Esophagus (tissue), 2 donors: ENCODE measurements at regions not wholly inside any gene's neighbourhood (a gene's known extent, or its start where the extent isn't known, plus 50 kb on each side); places are given as distances from the start of the nearest gene placed in this dataset.

Experiments used
- H3K27ac ChIP-seq, 2 donors: one replicate each; pipeline ENCODE4 v1.5.1; 2013; ENCODE audit warnings: low read depth in 2 of 2, mild to moderate bottlenecking in 2 of 2, inconsistent platforms in 1 of 2, low read length in 1 of 2, moderate library complexity in 1 of 2
- H3K27me3 ChIP-seq, 2 donors: one replicate each; pipeline ENCODE4 v1.6.1; 2013; ENCODE audit warnings: low read length in 2 of 2, control low read depth in 1 of 2, mild to moderate bottlenecking in 1 of 2; ENCODE audit not compliant: insufficient read depth in 2 of 2, control insufficient read depth in 1 of 2
- H3K36me3 ChIP-seq, 2 donors: one replicate each; pipeline ENCODE4 v1.6.1; 2013; ENCODE audit warnings: low read length in 1 of 2; ENCODE audit not compliant: control insufficient read depth in 2 of 2, insufficient read depth in 2 of 2
- H3K4me1 ChIP-seq, 2 donors: one replicate each; pipeline ENCODE4 v1.6.1; 2013; ENCODE audit warnings: low read length in 1 of 2; ENCODE audit not compliant: control insufficient read depth in 2 of 2, insufficient read depth in 2 of 2
- H3K4me3 ChIP-seq, 2 donors: one replicate each; pipeline ENCODE4 v1.5.1; 2013; ENCODE audit warnings: low read length in 2 of 2, mild to moderate bottlenecking in 2 of 2, low read depth in 1 of 2, moderate library complexity in 1 of 2
- H3K9me3 ChIP-seq, 2 donors: one replicate each; pipeline ENCODE4 v1.6.1; 2013; ENCODE audit warnings: mild to moderate bottlenecking in 2 of 2, low read depth in 1 of 2, low read length in 1 of 2, moderate library complexity in 1 of 2; ENCODE audit not compliant: control insufficient read depth in 2 of 2, insufficient read depth in 1 of 2
- WGBS, 2 donors: extraction: QIAGEN DNeasy Blood & Tissue Kit; methylation state at CpG; one replicate each; pipeline ENCODE4 v1.1.7; 2013; 5-methylcytosine and 5-hydroxymethylcytosine counted together
- donor health status: healthy with polysubstance abuse.
- donor health status: Bipolar disorder and iron deficiency.

- Histone ChIP-seq H3K4me3 (no peak overlapping the region), H3K27ac (no peak overlapping the region), H3K9me3 (peaks cover 0 to 2% of the 10 kb centered on the region in 2 donors), H3K4me1 (no peaks in the 10 kb centered on the region), H3K36me3 (no peaks in the 10 kb centered on the region), H3K27me3 (no peaks in the 10 kb centered on the region)
- 63 to 64% methylated on average over 3 of the region's 3 CpGs for WGBS, 2 donors
These were observed 620.3 kb downstream of the SLC4A3 start for GRCh38 chr2:220247588-220248350.

GRCh38 chr2:220259662-220260061, 632.2 kb downstream of the SLC4A3 start:
- WGBS, 2 donors, result 76% methylated on average over 2 of the region's 2 CpGs
- H3K27me3 ChIP-seq, result no peaks in the 10 kb centered on the region
- H3K27ac ChIP-seq, result no peak overlapping the region
- H3K4me3 ChIP-seq, result no peak overlapping the region
- H3K4me1 ChIP-seq, result no peaks in the 10 kb centered on the region
- no peaks in the 10 kb centered on the region for H3K36me3 ChIP-seq
- H3K9me3 ChIP-seq, result no peaks in the 10 kb centered on the region

- peak overlapping the region; percentile 65 to 66 for H3K27ac ChIP-seq
- H3K36me3 ChIP-seq, result no peaks in the 10 kb centered on the region
- H3K27me3 ChIP-seq, result no peaks in the 10 kb centered on the region
- H3K4me1 ChIP-seq, result no peaks in the 10 kb centered on the region
- no peak overlapping the region for H3K4me3 ChIP-seq
- 49 to 66% methylated on average over 6 of the region's 6 CpGs for WGBS, 2 donors
- H3K9me3 ChIP-seq, result no peaks in the 10 kb centered on the region
These were observed 635.9 kb downstream of the SLC4A3 start for GRCh38 chr2:220263300-220263699.

GRCh38 chr2:220269367-220269766, 641.9 kb downstream of the SLC4A3 start:
- 77 to 82% methylated on average over 4 of the region's 4 CpGs for WGBS, 2 donors
- H3K27me3 ChIP-seq, result no peaks in the 10 kb centered on the region
- H3K27ac ChIP-seq, result no peak overlapping the region
- no peaks in the 10 kb centered on the region for H3K9me3 ChIP-seq
- H3K36me3 ChIP-seq, result no peaks in the 10 kb centered on the region
- H3K4me1 ChIP-seq, result no peaks in the 10 kb centered on the region
- H3K4me3 ChIP-seq, result no peak overlapping the region

DNA sequence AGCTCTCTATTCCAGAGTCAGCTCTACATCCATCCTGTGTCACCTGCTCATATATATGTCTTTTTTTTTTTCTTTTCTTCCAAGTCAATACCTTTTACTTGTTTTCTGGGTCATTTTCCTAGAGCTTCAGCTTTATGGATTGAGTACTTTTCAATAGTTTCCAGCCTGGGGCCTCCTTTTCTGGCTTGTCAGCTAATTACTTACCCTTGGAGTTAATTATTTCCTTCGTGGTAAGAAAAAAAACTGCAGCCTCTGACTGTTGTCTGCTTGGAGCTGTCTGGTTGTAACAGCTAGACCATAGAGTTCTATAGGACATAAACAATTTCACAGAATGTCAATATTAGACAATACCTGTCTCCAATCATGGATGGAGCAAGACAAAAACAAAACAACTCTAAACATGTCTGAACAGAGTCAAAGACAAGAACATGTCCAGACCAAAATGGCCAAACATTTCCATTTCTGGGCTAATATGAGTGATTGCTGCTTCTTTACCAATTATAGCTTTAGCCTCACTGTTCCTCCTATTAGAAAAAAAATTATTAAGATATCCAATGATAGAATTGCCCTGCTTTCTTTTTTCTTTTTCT, 643.1 kb downstream of the SLC4A3 start:
- Histone ChIP-seq H3K4me3 (no peak overlapping the region), H3K4me1 (no peaks in the 10 kb centered on the region), H3K9me3 (no peaks in the 10 kb centered on the region), H3K27me3 (no peaks in the 10 kb centered on the region), H3K27ac (no peak overlapping the region), H3K36me3 (no peaks in the 10 kb centered on the region)
- 19 to 22% methylated on average over 1 of the region's 1 CpG for WGBS, 2 donors

DNA sequence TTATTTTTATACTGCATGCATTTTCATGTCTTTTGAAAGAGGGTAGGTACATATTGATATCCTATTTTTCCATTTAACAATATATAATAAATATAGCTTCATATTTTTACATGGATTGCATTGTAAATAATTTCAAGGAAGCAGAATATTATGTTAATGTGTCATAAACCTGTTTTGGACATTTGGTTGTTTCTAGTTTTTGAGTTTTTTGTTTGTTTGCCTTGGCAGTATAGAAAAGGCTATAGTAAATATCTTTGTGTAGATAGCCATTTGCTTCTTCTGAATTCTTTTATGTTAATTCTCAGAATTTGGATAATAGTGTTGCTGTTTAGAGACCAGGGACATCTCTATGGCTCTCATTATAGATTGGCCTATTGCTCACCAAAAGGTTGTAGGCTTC, 645.2 kb downstream of the SLC4A3 start:
- no peaks in the 10 kb centered on the region for H3K36me3 ChIP-seq
- no peaks in the 10 kb centered on the region for H3K9me3 ChIP-seq
- H3K4me1 ChIP-seq, result peaks cover 0 to 3% of the 10 kb centered on the region in 2 donors
- no peak overlapping the region for H3K4me3 ChIP-seq
- H3K27me3 ChIP-seq, result no peaks in the 10 kb centered on the region
- no peak overlapping the region for H3K27ac ChIP-seq

- H3K4me1 ChIP-seq, result peaks cover 0 to 3% of the 10 kb centered on the region in 2 donors
- no peaks in the 10 kb centered on the region for H3K36me3 ChIP-seq
- 62 to 67% methylated on average over 2 of the region's 2 CpGs for WGBS, 2 donors
- no peaks in the 10 kb centered on the region for H3K9me3 ChIP-seq
- no peak overlapping the region for H3K4me3 ChIP-seq
- H3K27ac ChIP-seq, result no peak overlapping the region
- no peaks in the 10 kb centered on the region for H3K27me3 ChIP-seq
These were observed 645.7 kb downstream of the SLC4A3 start for GRCh38 chr2:220273082-220273481.

DNA sequence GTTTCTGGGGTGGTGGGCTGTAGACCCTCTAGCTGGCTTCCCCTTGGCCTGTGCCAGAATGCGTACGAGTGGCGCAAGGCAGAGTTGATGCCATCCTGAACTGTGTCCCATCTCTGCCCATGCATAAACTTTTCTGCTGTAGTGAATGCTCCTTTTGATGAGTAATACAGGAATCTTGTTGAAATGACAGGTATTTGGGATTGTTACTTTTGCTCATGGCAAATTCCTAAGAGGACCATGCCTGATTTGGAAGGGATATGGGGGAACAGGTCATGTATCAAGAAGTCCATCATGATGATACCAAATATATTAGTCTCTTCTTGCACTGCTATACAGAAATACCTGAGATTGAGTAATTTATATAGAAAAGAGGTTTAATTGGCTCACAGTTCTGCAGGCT, 648.0 kb downstream of the SLC4A3 start:
- 63 to 93% methylated on average over 3 of the region's 3 CpGs for WGBS, 2 donors
- Histone ChIP-seq H3K4me1 (peaks cover 0 to 3% of the 10 kb centered on the region in 2 donors), H3K27me3 (no peaks in the 10 kb centered on the region), H3K36me3 (no peaks in the 10 kb centered on the region), H3K4me3 (no peak overlapping the region), H3K9me3 (no peaks in the 10 kb centered on the region), H3K27ac (no peak overlapping the region)

DNA sequence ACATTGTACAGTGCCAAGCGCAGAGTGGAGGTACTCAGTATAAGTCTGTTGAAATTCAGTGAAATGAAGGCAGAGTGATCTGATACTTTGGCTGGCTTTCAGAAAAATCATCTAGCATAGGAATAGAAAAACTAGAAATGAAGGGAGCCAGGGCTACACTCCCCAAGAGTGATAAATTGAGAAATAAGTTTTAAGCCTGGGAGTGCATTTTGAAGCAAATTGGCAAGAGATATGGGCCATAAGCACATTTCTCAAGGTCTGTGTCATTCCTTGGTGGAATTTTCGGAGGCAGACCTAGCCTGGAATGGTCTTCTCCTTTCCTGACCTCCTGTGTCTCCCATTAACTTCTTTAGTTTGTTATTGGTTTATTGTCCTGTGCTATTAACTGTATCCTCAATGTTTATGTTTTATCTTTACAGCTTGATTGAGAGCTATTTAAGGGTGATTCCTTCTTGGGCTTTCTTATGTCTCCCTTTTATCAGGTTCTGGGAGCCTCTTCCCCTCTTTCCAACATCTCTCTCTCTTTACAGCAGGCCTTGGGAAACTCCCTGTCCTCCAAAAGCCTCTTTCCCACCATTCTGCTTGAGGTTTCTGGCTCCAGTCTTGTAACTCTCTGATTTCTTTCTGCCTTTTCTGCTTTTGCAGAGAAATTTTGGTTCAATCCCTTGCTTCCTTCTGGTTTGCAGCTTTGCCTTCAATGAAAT, 649.5 kb downstream of the SLC4A3 start:
- Histone ChIP-seq H3K4me3 (no peak overlapping the region), H3K4me1 (peaks cover 0 to 3% of the 10 kb centered on the region in 2 donors), H3K27me3 (no peaks in the 10 kb centered on the region), H3K27ac (peak overlapping the region in 1 of 2 donors; percentile 18), H3K9me3 (no peaks in the 10 kb centered on the region), H3K36me3 (no peaks in the 10 kb centered on the region)
- 65 to 69% methylated on average over 2 of the region's 2 CpGs for WGBS, 2 donors
